ENCODE measurements at regions not wholly inside any gene's neighbourhood (a gene's known extent, or its start where the extent isn't known, plus 50 kb on each side); places are given as distances from the start of the nearest gene placed in this dataset.

DNA sequence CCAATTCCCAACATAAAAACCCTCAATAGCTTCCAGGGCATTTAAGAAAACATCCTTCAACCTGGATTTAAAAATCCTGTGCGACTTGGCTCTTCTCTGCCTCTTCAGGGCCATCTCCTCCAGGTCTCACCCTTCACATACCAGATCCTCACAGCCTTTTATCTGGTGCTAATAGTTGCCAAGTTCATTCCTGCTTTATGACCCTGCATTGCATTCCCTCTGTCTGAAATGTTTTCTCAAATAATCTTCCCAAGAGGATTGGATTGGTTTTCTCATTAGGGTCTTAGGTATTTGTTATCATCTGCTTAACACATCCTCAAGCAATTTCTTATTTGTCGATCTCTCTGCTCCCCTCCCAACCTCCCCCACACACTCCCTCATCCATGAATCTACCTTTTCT, 832.0 kb downstream of the GALC start:
- TF ChIP-seq, protein P1, sequence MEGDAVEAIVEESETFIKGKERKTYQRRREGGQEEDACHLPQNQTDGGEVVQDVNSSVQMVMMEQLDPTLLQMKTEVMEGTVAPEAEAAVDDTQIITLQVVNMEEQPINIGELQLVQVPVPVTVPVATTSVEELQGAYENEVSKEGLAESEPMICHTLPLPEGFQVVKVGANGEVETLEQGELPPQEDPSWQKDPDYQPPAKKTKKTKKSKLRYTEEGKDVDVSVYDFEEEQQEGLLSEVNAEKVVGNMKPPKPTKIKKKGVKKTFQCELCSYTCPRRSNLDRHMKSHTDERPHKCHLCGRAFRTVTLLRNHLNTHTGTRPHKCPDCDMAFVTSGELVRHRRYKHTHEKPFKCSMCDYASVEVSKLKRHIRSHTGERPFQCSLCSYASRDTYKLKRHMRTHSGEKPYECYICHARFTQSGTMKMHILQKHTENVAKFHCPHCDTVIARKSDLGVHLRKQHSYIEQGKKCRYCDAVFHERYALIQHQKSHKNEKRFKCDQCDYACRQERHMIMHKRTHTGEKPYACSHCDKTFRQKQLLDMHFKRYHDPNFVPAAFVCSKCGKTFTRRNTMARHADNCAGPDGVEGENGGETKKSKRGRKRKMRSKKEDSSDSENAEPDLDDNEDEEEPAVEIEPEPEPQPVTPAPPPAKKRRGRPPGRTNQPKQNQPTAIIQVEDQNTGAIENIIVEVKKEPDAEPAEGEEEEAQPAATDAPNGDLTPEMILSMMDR (IDR thresholded peaks at IDR 0.05; ENCODE audit: low read depth, low read length, poor library complexity, severe bottlenecking): no peak
- no peak for TF ChIP-seq EZH2phosphoT487 (IDR thresholded peaks at IDR 0.05; ENCODE audit: borderline replicate concordance, low read length)
